HCT116 (cell line): ENCODE measurements at regions not wholly inside any gene's neighbourhood (a gene's known extent, or its start where the extent isn't known, plus 50 kb on each side); places are given as distances from the start of the nearest gene placed in this dataset.

ENCODE experiments used
- ATAC-seq: fragments of 200-7000 bp; cut with Tn5 transposase; 2 replicates; pipeline ENCODE4 v1.9.1; 2020; ENCODE audit warnings: mild to moderate bottlenecking, moderate library complexity
- BruUV-seq: library from RNA; stranded (reverse); fragments of 400-500 nt; replicated peaks from 2 replicates; lab custom pipeline; 2021; lab: Mats Ljungman, UMichigan
- CTCF ChIA-PET: fragments of 300-600 bp; sonication (Branson Sonifier 250); formaldehyde crosslinking; loops from one replicate; lab custom pipeline; 2021; ENCODE audit warnings: antibody characterized with exemption; lab: Charles Lee
- POLR2A ChIA-PET: fragments of 300-600, 350-600 bp; sonication (Branson Sonifier 250); formaldehyde crosslinking; loops from one replicate; lab custom pipeline; 2021; ENCODE audit warnings: antibody characterized with exemption; lab: Charles Lee
- RAD21 ChIA-PET, 2 experiments: fragments of 300-600 bp; sonication (Branson Sonifier 250); formaldehyde crosslinking; loops; one replicate each; lab custom pipeline; 2023; ENCODE audit warnings: low total read pairs in 2 of 2; ENCODE audit not compliant: uncharacterized antibody in 2 of 2, unreplicated experiment in 2 of 2, low non-redundant PET in 1 of 2; lab: Charles Lee
- DNase-seq: peaks from one replicate; pipeline ENCODE4 v3.0.0-alpha.2; 2010; ENCODE audit warnings: low read depth, low spot score
- H2AFZ ChIP-seq: fragments of 200-600 bp; shearing (Covaris generic), sonication (generic); 2 replicates; pipeline ENCODE4 v1.6.1; 2017; ENCODE audit warnings: low read depth, mixed run types, mixed read lengths, antibody characterized with exemption, low read length; ENCODE audit not compliant: poor library complexity, severe bottlenecking
- H3K27ac ChIP-seq: 2 replicates; pipeline ENCODE4 v1.5.1; 2012; ENCODE audit warnings: low read depth, low read length
- H3K27me3 ChIP-seq: fragments of 200-600 bp; sonication (generic); 2 replicates; pipeline ENCODE4 v1.6.1; 2016; ENCODE audit warnings: mixed run types, low read length, mixed read lengths; ENCODE audit not compliant: insufficient read depth
- H3K36me3 ChIP-seq, 2 experiments: fragments of 200-500 bp in 1 of 2; fragments of 200-600 bp in 1 of 2; sonication (Bioruptor generic) in 1 of 2; sonication (generic) in 1 of 2; 2 replicates each; pipeline versions ENCODE4 v1.5.1 to v1.6.1; 2014 to 2016; ENCODE audit warnings: low read length in 2 of 2, inconsistent platforms in 1 of 2, mixed read lengths in 1 of 2, mixed run types in 1 of 2; ENCODE audit not compliant: insufficient read depth in 2 of 2, control insufficient read depth in 1 of 2
- H3K4me1 ChIP-seq, 2 experiments: fragments of 200-600 bp in 1 of 2; sonication (generic) in 1 of 2; 2 replicates each; pipeline versions ENCODE4 v1.5.1 to v1.6.1; 2012 to 2017; ENCODE audit warnings: low read length in 2 of 2, inconsistent platforms in 1 of 2, mild to moderate bottlenecking in 1 of 2, mixed read lengths in 1 of 2, mixed run types in 1 of 2, moderate library complexity in 1 of 2; ENCODE audit not compliant: insufficient read depth in 2 of 2, control insufficient read depth in 1 of 2
- H3K4me2 ChIP-seq: fragments of 200-600 bp; sonication (generic); 2 replicates; pipeline ENCODE4 v1.6.1; 2017; ENCODE audit warnings: mixed run types, low read length, mixed read lengths
- H3K4me3 ChIP-seq, 2 experiments: fragments of 200-600 bp in 1 of 2; sonication (generic) in 1 of 2; replicated peaks in 1 of 2; 2 replicates each; pipeline ENCODE4 v1.5.1; 2011 to 2016; ENCODE audit warnings: low read length in 2 of 2, control low read depth in 1 of 2, low read depth in 1 of 2, mild to moderate bottlenecking in 1 of 2, mixed read lengths in 1 of 2, mixed run types in 1 of 2
- H3K79me2 ChIP-seq: fragments of 200-600 bp; sonication (generic); 2 replicates; pipeline ENCODE4 v1.6.1; 2017; ENCODE audit warnings: mild to moderate bottlenecking, mixed run types, low read length, moderate library complexity, mixed read lengths; ENCODE audit not compliant: insufficient read depth
- H3K9ac ChIP-seq: fragments of 200-600 bp; sonication (generic); 2 replicates; pipeline ENCODE4 v1.6.1; 2016; ENCODE audit warnings: low read length, mixed read lengths
- H3K9me2 ChIP-seq: fragments of 200-600 bp; sonication (generic), shearing (Covaris generic); 2 replicates; pipeline ENCODE4 v1.6.1; 2017; ENCODE audit warnings: mixed run types, mild to moderate bottlenecking, moderate library complexity; ENCODE audit not compliant: insufficient read depth
- H3K9me3 ChIP-seq, 2 experiments: fragments of 200-500 bp in 1 of 2; fragments of 200-600 bp in 1 of 2; sonication (Bioruptor generic) in 1 of 2; sonication (generic) in 1 of 2; 2 replicates each; pipeline ENCODE4 v1.6.1; 2014 to 2017; ENCODE audit warnings: low read length in 2 of 2, mixed read lengths in 2 of 2, inconsistent platforms in 1 of 2, low read depth in 1 of 2, mild to moderate bottlenecking in 1 of 2, mixed run types in 1 of 2, moderate library complexity in 1 of 2; ENCODE audit not compliant: control insufficient read depth in 1 of 2, insufficient read depth in 1 of 2
- H4K20me1 ChIP-seq: fragments of 200-600 bp; sonication (generic), shearing (Covaris generic); 2 replicates; pipeline ENCODE4 v1.6.1; 2017; ENCODE audit warnings: mixed run types, mild to moderate bottlenecking, moderate library complexity; ENCODE audit not compliant: insufficient read depth
- CBX3 ChIP-seq: IDR thresholded peaks from 2 replicates; pipeline ENCODE4 v1.6.1; 2012; ENCODE audit warnings: low read depth
- EGR1 ChIP-seq: IDR thresholded peaks from 2 replicates; pipeline ENCODE4 v1.6.1; 2012; ENCODE audit warnings: low read depth
- ELF1 ChIP-seq: IDR thresholded peaks from 2 replicates; pipeline ENCODE4 v1.6.1; 2012; ENCODE audit warnings: low read depth, borderline replicate concordance
- EZH2 ChIP-seq: fragments of 200-600 bp; sonication (generic); IDR thresholded peaks from 2 replicates; pipeline ENCODE4 v1.6.1; 2017; ENCODE audit warnings: antibody characterized with exemption, mixed run types
- EZH2phosphoT487 ChIP-seq: fragments of 200-600 bp; IDR thresholded peaks from 2 replicates; pipeline ENCODE4 v1.6.1; 2018; ENCODE audit warnings: antibody characterized with exemption, borderline replicate concordance
- JUND ChIP-seq: IDR thresholded peaks from 2 replicates; pipeline ENCODE4 v1.6.1; 2012
- RAD21 ChIP-seq: IDR thresholded peaks from 2 replicates; pipeline ENCODE4 v1.6.1; 2012; ENCODE audit warnings: low read depth, mild to moderate bottlenecking
- SIN3A ChIP-seq: IDR thresholded peaks from 2 replicates; pipeline ENCODE4 v1.6.1; 2012; ENCODE audit warnings: low read depth
- SP1 ChIP-seq: IDR thresholded peaks from 2 replicates; pipeline ENCODE4 v1.6.1; 2012; ENCODE audit warnings: low read depth
- SRF ChIP-seq: IDR thresholded peaks from 2 replicates; pipeline ENCODE4 v1.6.1; 2012; ENCODE audit warnings: low read depth
- YY1 ChIP-seq: IDR thresholded peaks from 2 replicates; pipeline ENCODE4 v1.6.1; 2011; ENCODE audit warnings: low read length, low read depth, moderate library complexity, mild to moderate bottlenecking; ENCODE audit not compliant: insufficient replicate concordance; ENCODE audit errors: extremely low read depth
- ZNF274 ChIP-seq: fragments of 200-500 bp; sonication (Bioruptor generic); IDR thresholded peaks from 2 replicates; pipeline ENCODE4 v1.6.1; 2014; ENCODE audit warnings: mild to moderate bottlenecking, low read depth, low read length, inconsistent platforms
- intact Hi-C: fragments of 100-400 bp; cut with micrococcal nuclease; formaldehyde crosslinking; loops from 2 replicates; pipeline ENCODE4 v1.10.0; 2022
- TF ChIP-seq, protein P1 (sequence below), 3 experiments: fragments of 200-600 bp in 1 of 3; sonication (generic) in 1 of 3; IDR thresholded peaks in 2 of 3; conservative IDR thresholded peaks in 1 of 3; 2 replicates each; pipeline ENCODE4 v1.5.1; 2012 to 2017; ENCODE audit warnings: low read depth in 2 of 3, low read length in 2 of 3, antibody characterized with exemption in 1 of 3, borderline replicate concordance in 1 of 3, control low read depth in 1 of 3, mild to moderate bottlenecking in 1 of 3, mixed read lengths in 1 of 3, mixed run types in 1 of 3, moderate library complexity in 1 of 3; ENCODE audit not compliant: insufficient read depth in 1 of 3
- TF ChIP-seq, protein P2 (sequence below): IDR thresholded peaks from 2 replicates; pipeline ENCODE4 v1.6.1; 2012

DNA sequence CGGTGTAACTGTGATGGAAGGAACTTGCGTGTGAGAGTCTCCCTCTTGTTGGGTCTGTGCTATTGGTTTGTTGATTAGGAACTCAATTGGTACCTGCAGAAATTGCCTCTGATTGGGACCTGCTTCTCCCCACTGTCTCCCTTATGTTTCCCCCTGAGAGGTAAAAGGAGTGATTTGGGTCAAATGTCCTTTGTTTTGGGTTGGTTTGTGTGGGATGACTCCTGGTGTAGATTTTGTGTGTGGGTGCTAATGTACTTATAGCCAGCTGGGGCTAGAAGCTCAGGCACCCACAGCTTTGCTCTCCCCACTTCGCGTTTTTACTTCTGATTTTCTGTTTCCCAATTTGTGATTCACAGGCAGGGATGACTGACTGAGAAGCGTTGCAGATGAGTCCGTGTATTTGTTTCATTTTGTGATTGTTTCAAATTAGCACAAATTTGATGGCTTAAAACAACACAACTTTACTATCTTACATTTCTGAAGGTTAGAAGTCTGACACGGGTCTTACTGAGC is 79.1 kb downstream of the UTRN start:
- RAD21 ChIA-PET: no interaction called here
- no peak for TF ChIP-seq EGR1
- no peak for TF ChIP-seq JUND
- no peak for TF ChIP-seq SP1
- TF ChIP-seq, protein P1, sequence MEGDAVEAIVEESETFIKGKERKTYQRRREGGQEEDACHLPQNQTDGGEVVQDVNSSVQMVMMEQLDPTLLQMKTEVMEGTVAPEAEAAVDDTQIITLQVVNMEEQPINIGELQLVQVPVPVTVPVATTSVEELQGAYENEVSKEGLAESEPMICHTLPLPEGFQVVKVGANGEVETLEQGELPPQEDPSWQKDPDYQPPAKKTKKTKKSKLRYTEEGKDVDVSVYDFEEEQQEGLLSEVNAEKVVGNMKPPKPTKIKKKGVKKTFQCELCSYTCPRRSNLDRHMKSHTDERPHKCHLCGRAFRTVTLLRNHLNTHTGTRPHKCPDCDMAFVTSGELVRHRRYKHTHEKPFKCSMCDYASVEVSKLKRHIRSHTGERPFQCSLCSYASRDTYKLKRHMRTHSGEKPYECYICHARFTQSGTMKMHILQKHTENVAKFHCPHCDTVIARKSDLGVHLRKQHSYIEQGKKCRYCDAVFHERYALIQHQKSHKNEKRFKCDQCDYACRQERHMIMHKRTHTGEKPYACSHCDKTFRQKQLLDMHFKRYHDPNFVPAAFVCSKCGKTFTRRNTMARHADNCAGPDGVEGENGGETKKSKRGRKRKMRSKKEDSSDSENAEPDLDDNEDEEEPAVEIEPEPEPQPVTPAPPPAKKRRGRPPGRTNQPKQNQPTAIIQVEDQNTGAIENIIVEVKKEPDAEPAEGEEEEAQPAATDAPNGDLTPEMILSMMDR (IDR thresholded peaks at IDR 0.05 in 2 of 3, conservative IDR thresholded peaks at IDR 0.05 in 1 of 3; ENCODE audit: borderline replicate concordance in 1 of 3, insufficient read depth in 1 of 3, low read depth in 2 of 3, low read length in 2 of 3): no peak
- TF ChIP-seq ZNF274: no peak
- TF ChIP-seq EZH2: no peak
- TF ChIP-seq RAD21: no peak
- TF ChIP-seq SRF: no peak
- TF ChIP-seq YY1: no peak
- no peak for TF ChIP-seq ELF1
- no peak for TF ChIP-seq SIN3A
- TF ChIP-seq, protein P2, sequence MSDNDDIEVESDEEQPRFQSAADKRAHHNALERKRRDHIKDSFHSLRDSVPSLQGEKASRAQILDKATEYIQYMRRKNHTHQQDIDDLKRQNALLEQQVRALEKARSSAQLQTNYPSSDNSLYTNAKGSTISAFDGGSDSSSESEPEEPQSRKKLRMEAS: no peak
- no peak for TF ChIP-seq EZH2phosphoT487
- TF ChIP-seq CBX3: no peak
- no peaks in the 10 kb centered on the region for H3K9me3 ChIP-seq
- H3K4me1 ChIP-seq: peaks cover 24 to 29% of the 10 kb centered on the region in 2 experiments
- H3K9ac ChIP-seq: no peak overlapping the region
- H2AFZ ChIP-seq: no peak overlapping the region
- H3K36me3 ChIP-seq: no peaks in the 10 kb centered on the region
- BruUV-seq: no TSS peak
- CTCF ChIA-PET: no interaction called here
- H3K9me2 ChIP-seq: no peaks in the 10 kb centered on the region
- DNase-seq (no peak), ATAC-seq (no peak)
- no peak overlapping the region for H3K4me2 ChIP-seq
- H3K27ac ChIP-seq: no peak overlapping the region
- no peaks in the 10 kb centered on the region for H3K79me2 ChIP-seq
- H3K4me3 ChIP-seq: no peak overlapping the region
- no peaks in the 10 kb centered on the region for H3K27me3 ChIP-seq
- POLR2A ChIA-PET: no interaction called here
- intact Hi-C loops: no loop called here
- H4K20me1 ChIP-seq: no peaks in the 10 kb centered on the region
